Left ventricle myocardium inferior (tissue), 1 donor: ENCODE measurements at regions not wholly inside any gene's neighbourhood (a gene's known extent, or its start where the extent isn't known, plus 50 kb on each side); places are given as distances from the start of the nearest gene placed in this dataset.
"Not testable (repeated sequence)": the region's sequence is repeated elsewhere in the genome, so short reads cannot be mapped to it uniquely, and the experiment has no call there.

Experiments used
- DNase-seq: peaks from one replicate; pipeline ENCODE4 v3.0.0-alpha.2; 2020
- H3K27ac ChIP-seq: fragments of 200-600 bp; replicated peaks from 2 replicates; pipeline ENCODE4 v1.8.0; 2021
- H3K27me3 ChIP-seq: fragments of 200-600 bp; 2 replicates; pipeline ENCODE4 v1.8.0; 2021; ENCODE audit warnings: low read depth
- H3K36me3 ChIP-seq: fragments of 200-600 bp; 2 replicates; pipeline ENCODE4 v1.8.0; 2021
- H3K4me1 ChIP-seq: fragments of 200-600 bp; 2 replicates; pipeline ENCODE4 v1.8.0; 2021
- H3K4me3 ChIP-seq: fragments of 200-600 bp; 2 replicates; pipeline ENCODE4 v1.8.0; 2021; ENCODE audit warnings: mild to moderate bottlenecking, moderate library complexity
- H3K9me3 ChIP-seq: fragments of 200-600 bp; replicated peaks from 2 replicates; pipeline ENCODE4 v1.8.0; 2021
- CTCF ChIP-seq: fragments of 200-600 bp; IDR thresholded peaks from 2 replicates; pipeline ENCODE4 v1.8.0; 2021; ENCODE audit warnings: antibody characterized with exemption, mild to moderate bottlenecking, borderline replicate concordance
- intact Hi-C: fragments of 100-400 bp; cut with micrococcal nuclease; formaldehyde crosslinking; loops from one replicate; pipeline ENCODE4 v1.11.0; 2022
- donor health status: DM: no; HTN: yes; CAD: no; lungs with severe emphysema.

GRCh38 chr15:100772892-100773520, 106.6 kb upstream of the ALDH1A3 start:
- Histone ChIP-seq H3K9me3 (no peaks in the 10 kb centered on the region), H3K4me3 (no peak overlapping the region), H3K27me3 (peaks cover 25% of the 10 kb centered on the region), H3K27ac (no peak overlapping the region), H3K36me3 (no peaks in the 10 kb centered on the region), H3K4me1 (no peaks in the 10 kb centered on the region)
- no peak for DNase-seq
- TF ChIP-seq CTCF, result no peak
- intact Hi-C loops, result no loop called here

GRCh38 chr15:100774044-100774443, 105.6 kb upstream of the ALDH1A3 start:
- H3K9me3 ChIP-seq, H3K27ac ChIP-seq, H3K36me3 ChIP-seq, H3K4me1 ChIP-seq, H3K4me3 ChIP-seq, DNase-seq, intact Hi-C loops: not testable (repeated sequence)
- H3K27me3 ChIP-seq, result peaks cover 23% of the 10 kb centered on the region

- no peak for TF ChIP-seq CTCF
- intact Hi-C loops, result no loop called here
- DNase-seq, result no peak
Observed at GRCh38 chr15:100775581-100776185, 103.9 kb upstream of the ALDH1A3 start.

GRCh38 chr15:100777821-100778220, 101.8 kb upstream of the ALDH1A3 start:
- TF ChIP-seq CTCF, result no peak
- H3K9me3 ChIP-seq, result no peaks in the 10 kb centered on the region
- H3K27ac ChIP-seq, result no peak overlapping the region
- H3K27me3 ChIP-seq, result peaks cover 55% of the 10 kb centered on the region
- H3K4me1 ChIP-seq, result no peaks in the 10 kb centered on the region
- no peaks in the 10 kb centered on the region for H3K36me3 ChIP-seq
- H3K4me3 ChIP-seq, result no peak overlapping the region
- DNase-seq, result no peak
- intact Hi-C loops, result no loop called here

More at GRCh38 chr15:100775581-100776185, 103.9 kb upstream of the ALDH1A3 start:
- no peaks in the 10 kb centered on the region for H3K36me3 ChIP-seq
- H3K27ac ChIP-seq, result no peak overlapping the region
- H3K9me3 ChIP-seq, result no peaks in the 10 kb centered on the region
- no peak overlapping the region for H3K4me3 ChIP-seq
- no peaks in the 10 kb centered on the region for H3K4me1 ChIP-seq
- peaks cover 36% of the 10 kb centered on the region for H3K27me3 ChIP-seq

- no peak overlapping the region for H3K4me3 ChIP-seq
- DNase-seq, result no peak
- H3K36me3 ChIP-seq, result no peaks in the 10 kb centered on the region
- H3K4me1 ChIP-seq, result no peaks in the 10 kb centered on the region
- TF ChIP-seq CTCF, result no peak
- H3K27me3 ChIP-seq, result peaks cover 56% of the 10 kb centered on the region
- intact Hi-C loops, result no loop called here
- no peaks in the 10 kb centered on the region for H3K9me3 ChIP-seq
- H3K27ac ChIP-seq, result no peak overlapping the region
Observed at GRCh38 chr15:100778831-100779288, 100.8 kb upstream of the ALDH1A3 start.

- no peaks in the 10 kb centered on the region for H3K4me1 ChIP-seq
- no peaks in the 10 kb centered on the region for H3K36me3 ChIP-seq
- H3K4me3 ChIP-seq, result no peak overlapping the region
- DNase-seq, result no peak
- no peak overlapping the region for H3K27ac ChIP-seq
- no peaks in the 10 kb centered on the region for H3K9me3 ChIP-seq
- peaks cover 63% of the 10 kb centered on the region for H3K27me3 ChIP-seq
- TF ChIP-seq CTCF, result no peak
- intact Hi-C loops, result no loop called here
Observed at GRCh38 chr15:100779331-100780207, 100.1 kb upstream of the ALDH1A3 start.
